C4-2B (cell line): ENCODE measurements at regions not wholly inside any gene's neighbourhood (a gene's known extent, or its start where the extent isn't known, plus 50 kb on each side); places are given as distances from the start of the nearest gene placed in this dataset.

ENCODE experiments used
- CTCF ChIP-seq: fragments of 450-650 bp; conservative IDR thresholded peaks from 2 replicates; pipeline ENCODE4 v1.5.1; 2017; ENCODE audit warnings: mild to moderate bottlenecking
- ZFX ChIP-seq: fragments of 450-650 bp; IDR thresholded peaks from 2 replicates; pipeline ENCODE4 v1.6.1; 2017

- TF ChIP-seq CTCF = no peak
- no peak for TF ChIP-seq ZFX
Observed at GRCh38 chr5:143691287-143691944, 120.5 kb upstream of the HMHB1 start.
